GM21825 (cell line): ENCODE measurements at regions not wholly inside any gene's neighbourhood (a gene's known extent, or its start where the extent isn't known, plus 50 kb on each side); places are given as distances from the start of the nearest gene placed in this dataset.

Experiments used
- ATAC-seq: cut with Tn5 transposase; IDR thresholded peaks from one replicate; pipeline ENCODE4 v1.9.1; 2021; ENCODE audit warnings: mild to moderate bottlenecking, moderate library complexity; ENCODE audit not compliant: unreplicated experiment

DNA sequence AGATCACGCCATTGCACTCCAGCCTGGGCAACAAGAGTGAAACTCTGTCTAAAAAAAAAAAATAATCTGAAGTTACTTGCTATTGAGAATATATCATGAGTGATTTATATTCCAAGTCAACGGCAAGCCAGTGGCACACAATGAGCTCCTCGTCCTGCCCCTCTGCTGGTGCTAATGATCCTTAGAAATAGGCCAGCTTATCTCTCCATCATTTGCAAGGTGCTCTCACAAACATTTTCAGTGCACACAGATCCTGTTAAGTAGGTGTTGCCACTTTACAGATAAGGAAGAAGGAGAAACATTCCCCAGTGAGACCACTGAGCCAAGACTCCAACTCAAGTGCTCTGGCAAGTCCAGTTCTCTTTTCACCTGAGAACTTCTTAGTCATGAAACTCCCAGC lies 91.3 kb upstream of the GPR45 start:
- no peak for ATAC-seq

- ATAC-seq = no peak
Observed at GRCh38 chr2:105154119-105154818, 87.3 kb upstream of the GPR45 start.

- no peak for ATAC-seq
Observed at GRCh38 chr2:105156166-105156565, 85.4 kb upstream of the GPR45 start.

DNA sequence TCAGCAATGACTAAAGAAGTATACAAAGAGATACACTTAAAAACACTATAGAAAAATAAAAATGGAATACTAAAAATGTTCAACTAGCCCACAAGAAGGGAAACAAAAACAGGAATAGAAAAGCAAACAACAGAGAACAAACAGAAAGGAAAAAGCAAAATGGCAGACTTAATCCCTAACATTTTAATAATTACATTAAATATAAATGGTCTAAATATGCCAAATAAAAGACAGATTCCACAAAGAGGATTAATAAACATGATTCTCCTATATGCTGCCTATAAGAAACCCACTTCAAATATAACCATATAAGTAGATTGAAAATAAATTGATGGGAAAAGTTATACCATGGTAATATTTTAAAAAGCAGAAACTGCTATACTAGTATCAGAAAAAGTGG lies 83.5 kb upstream of the GPR45 start:
- no peak for ATAC-seq

DNA sequence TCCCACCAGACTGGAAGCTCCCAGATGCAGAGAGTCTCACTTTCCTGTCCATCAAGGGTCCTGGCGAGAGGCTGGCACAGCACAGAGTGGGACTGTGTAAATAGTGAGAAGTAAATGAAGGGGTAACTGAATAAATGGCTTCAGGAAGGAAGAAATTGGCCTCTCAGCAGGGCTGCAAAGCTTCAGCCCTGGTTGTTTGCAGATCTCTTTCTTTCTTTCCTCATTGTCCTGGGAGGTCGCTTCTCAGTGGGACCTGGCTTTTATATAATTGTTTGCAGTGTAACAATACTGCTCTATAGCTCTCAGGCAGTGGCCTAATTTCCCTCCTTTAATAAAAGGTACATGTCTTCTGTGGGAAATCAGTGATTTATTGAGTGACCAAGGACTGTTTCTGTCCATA lies 74.9 kb upstream of the GPR45 start:
- ATAC-seq = no peak

DNA sequence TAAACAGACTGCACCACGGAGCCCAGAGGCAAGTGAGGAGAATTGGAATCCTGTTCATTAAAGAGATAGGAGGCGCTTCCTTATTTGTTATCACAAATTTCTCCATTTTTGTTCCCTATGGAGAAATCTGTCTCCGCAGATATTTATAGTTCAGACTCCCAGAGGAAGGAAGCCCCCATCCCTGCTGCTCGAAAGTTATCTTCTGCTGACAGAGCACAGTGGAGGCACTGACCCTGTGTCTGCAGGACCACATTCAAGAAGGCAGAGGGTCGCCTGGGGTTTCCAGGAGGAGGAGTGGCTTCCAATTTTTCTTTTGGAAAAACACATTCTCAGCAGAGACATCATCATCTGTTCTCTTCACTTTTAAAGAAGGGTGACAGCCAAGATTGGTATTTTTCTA lies 73.0 kb upstream of the GPR45 start:
- no peak for ATAC-seq

DNA sequence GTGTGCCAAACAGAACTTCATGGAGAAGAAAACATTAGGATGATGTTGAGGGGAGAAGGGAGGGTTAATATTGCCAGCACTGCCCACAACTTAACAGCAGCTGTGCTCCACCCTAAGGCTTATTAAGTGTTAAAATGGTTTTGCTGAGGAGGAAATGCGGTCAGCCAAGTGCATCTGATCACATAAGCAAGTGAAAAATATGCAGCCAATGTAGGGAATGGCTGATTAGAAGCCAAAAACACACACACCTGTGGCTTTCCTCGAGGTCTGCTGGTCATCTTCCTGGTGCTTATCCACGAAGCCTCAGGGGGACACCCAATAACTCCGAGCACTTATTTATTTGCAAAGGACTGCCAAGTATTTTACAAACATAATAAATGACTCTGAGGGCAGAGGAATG lies 66.3 kb upstream of the GPR45 start:
- ATAC-seq = no peak

- ATAC-seq = no peak
Observed at GRCh38 chr2:105176429-105176828, 65.1 kb upstream of the GPR45 start.

DNA sequence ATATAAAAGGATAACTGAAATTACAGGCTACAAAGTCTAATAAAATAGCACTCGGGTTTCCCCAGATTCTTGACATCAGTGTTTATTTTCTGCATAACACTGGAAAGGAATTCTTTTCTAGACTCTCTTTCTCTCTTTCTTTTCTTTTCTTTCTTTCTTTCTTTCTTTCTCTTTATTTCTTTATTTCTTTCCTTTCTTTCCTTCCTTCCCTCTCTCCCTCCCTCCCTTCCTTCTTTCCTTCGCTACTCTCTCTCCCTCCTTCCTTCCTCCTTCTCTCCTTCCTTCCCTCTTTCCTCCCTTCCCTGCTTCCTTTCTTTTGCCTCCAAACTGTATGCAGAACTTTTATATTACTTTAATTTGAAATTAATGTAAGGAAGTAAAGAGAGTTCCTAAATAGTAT lies 64.5 kb upstream of the GPR45 start:
- ATAC-seq = no peak

DNA sequence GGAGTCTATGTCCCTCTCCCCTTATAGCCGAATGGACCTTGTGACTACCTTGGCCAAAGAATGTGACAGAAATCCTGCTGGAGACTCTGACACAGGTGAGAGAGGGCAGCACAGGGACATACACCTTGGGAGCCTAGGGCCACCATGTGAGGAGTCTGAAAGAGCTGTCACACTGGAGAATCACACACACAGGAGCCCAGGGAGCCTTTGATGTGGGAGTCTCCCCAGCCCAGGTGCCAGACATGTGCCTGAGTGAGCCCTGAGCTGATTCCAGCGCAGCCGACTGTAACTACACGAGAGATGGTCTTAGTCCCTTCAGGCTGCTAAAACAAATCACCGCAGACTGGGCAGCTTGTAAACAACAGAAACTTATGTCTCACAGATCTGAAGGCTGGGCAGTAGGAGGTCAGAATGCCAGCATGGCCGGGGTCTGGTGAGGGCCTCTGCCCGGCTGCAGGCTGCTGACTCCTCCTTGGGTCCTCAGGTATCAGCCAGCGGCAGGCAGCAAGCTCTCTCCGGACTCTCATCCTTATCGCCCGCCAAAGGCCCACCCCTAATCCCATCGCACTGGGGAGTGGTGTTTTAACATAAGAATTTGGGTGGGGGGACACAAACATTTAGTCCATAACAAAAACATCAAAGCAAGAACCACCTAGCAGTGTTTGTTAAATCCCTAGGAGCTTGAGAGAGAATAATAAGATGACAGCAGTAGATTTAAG lies 63.8 kb upstream of the GPR45 start:
- ATAC-seq = no peak

DNA sequence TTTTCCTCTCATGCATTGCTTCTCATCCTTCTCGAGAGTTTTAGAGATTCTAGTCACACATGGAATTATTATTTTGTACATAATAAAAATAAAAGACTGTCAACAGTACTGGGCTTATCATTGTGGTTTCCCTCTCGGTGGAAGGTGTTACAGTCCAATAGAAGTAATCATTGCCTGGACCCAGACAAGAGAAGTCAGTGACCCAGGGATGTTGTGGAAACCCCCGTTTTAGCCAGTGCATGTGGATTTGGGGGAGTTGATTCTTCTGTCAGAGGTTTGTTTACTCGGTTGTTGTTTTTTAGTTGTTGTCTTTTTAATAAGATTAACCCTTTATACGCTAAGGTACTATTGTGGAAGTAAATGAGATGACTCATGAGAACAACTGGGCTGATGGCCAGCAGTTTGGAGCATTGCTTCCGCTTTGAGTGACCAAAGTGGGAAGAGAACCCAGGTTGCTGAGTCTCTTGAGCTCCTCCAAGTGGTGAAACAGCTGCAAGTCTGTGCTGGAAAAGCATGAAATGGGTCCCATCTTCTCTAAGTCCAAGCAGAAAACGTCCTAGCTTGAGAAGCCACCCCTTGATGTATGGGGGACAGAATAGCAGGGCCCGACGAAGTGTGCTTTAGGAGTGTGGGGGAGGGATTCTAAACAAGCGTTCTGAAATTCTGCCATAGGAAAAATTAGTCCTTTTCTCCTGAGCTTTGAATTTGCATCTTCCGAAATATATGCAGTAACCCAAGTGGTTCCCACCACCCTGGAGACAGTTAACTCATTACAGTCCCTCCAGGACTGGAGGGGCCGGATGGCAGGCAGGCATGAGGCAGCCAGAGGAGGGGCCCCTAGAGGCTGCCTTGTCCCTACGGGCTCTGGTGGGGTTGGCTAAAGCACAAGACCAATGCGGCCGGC lies 61.8 kb upstream of the GPR45 start:
- no peak for ATAC-seq

DNA sequence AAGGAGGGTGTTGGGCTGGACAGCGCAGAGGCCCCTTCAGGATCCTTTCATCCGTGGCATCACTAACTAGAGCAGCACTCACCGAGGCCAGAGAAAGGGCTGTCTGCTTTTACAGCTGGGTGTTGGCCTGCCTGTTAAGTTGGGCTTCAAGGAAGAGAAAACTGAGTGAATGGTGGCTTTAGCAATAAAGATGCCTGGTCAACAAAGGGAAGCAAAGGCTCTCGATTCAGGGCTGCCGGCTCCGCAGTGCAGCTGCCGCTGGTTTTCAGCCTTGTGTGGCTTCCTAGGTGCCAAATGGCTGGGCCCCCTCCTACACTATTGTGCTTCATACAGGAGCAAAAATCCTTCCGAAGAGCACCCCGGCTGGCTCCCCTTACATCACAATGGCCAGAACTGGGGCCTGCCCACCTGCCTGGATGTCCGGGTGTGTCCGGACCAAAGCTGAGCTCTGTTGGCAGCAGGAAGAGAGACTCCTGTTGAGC lies 61.0 kb upstream of the GPR45 start:
- no peak for ATAC-seq

DNA sequence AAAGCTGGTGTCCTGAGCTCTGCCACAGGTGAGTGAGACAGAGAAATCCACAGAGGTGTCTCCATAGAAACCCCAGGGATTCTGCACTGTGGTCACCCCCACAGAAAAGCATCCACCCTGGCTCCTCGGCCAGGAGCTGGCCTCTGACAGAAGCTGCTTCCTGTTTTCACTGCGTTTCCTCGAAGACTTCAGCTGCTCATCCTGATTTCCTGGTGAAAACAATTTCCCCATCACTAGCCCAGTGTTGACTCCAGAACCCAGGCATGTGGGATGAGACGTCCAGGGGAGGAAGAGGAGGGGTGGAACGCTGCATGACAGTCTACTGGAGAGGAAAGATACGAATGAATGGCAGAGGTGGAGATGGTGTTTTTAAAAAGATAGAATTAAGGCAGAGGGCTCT lies 60.3 kb upstream of the GPR45 start:
- ATAC-seq = no peak

DNA sequence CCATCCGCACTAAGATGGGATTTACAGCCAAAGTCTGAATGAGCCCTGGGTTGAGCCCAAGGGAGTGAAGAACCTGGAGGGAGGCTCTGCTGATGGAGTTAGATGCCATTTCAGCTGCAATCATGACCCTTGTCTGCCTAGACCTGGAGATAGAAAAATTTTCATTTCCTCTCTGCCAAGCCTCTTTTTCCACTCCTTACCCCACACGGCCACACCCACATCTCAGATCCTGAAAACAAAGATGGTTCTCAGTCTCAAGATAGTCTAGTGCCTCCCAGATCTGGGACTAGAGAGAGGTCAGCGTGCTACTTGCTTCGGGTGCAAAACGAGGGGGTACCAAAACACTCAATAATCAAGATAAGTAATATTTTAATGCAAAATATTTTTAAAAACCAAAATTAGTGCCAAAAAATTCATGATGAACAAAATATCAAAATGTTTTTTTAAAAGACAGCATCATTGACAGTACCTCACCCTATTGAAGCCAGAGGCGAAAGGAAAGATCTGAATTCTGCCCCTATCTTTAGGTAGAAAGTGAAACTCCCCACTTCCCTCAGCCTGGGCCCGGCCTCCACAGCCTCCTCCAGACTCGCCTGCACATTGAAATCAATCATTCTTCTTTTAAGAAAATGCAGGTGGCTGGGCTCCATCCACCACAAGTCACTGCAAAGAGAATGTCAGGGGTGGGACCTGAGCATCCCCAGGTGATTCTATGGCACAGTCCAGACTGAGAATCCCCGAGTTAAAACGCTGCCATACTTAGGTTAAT lies 57.8 kb upstream of the GPR45 start:
- ATAC-seq = peak; percentile 76

DNA sequence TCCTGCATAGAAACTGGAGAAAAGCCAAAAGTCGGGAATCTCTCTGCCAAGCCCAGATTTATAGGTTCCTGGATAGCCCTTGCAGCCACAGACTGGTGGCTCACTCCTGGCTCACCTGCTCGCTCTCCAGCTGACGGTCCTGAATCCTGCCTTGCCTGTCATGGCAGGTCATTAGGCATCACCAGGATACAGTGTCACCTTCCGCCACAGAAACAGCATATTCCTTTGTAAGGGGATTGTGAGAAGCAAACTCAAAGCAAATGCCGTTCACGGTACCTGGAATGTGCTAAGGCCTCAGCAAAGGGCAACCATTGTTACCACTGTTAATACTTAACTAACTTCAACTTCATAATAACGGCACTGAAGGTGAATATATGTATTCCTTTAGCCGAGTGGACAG lies 57.1 kb upstream of the GPR45 start:
- ATAC-seq = no peak

DNA sequence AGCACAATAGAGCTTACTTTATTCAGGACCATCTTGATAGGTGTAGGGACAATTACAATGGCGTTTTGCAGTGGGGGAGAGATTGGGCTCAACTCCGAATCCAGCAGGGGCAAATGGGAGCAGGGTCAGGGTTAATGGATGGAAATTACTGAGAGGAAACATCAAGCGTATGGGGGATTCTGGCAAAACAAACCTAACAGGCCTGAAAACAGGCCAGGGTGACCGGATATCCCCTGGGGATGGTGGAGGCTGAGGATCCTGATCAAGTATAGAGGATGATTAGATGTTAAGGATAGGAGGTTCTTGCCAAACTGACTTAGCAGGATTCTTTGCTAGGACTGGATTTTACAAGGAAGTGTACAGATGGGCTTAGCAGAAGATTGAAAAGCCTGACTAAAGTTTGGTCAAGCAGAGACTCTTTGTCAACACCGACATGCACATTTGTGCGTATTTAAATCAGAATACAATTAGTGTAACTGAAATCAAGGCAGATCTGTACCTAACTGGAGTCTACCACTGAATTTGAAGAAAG lies 54.5 kb upstream of the GPR45 start:
- ATAC-seq = no peak

DNA sequence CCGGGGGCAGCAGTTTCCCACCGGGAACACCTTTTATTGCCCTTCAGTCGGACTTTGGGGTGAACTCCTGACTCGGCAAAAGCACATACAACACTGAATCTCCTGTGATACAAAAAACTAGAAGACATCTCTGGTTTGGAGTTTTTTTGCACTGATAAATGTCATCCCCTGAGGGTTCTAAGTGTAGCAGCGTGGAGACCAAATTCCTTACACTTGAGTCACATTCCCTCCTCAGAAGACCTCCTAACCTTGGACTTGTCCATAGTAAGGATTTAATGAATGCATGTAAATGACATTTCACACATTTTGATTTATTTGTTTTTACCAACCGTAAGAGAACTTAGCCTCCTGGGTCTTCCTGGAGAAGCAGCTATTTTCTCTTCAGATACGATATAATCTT lies 54.0 kb upstream of the GPR45 start:
- no peak for ATAC-seq

DNA sequence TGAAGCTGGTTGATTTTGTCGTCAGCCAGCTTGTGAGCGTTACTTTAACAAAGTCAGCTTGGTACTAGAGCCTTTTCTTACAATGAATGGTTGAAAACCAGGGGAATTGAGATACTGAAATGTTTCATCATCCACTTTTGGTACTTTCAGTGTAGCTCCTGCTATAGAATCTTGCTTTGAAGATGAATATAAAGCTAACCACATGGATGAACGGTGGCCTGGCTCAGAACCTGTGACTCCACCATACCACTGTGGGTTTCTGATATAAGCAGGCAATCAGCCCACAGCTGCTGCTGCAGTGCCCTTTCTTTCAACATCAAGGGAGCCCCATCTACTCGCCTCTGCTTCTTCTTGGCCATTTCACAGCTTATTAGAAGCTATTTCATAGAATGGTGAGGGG lies 53.2 kb upstream of the GPR45 start:
- ATAC-seq = no peak
